H1 (cell line): ENCODE measurements at regions not wholly inside any gene's neighbourhood (a gene's known extent, or its start where the extent isn't known, plus 50 kb on each side); places are given as distances from the start of the nearest gene placed in this dataset.
"Not testable (repeated sequence)": the region's sequence is repeated elsewhere in the genome, so short reads cannot be mapped to it uniquely, and the experiment has no call there.

ENCODE experiments used
- CTCF ChIA-PET: fragments of 300-600 bp; sonication (Branson Sonifier 250); formaldehyde crosslinking; loops from one replicate; lab custom pipeline; 2021; ENCODE audit not compliant: partially characterized antibody; lab: Charles Lee
- POLR2A ChIA-PET: fragments of 300-600 bp; sonication (Branson Sonifier 250); formaldehyde crosslinking; loops from one replicate; lab custom pipeline; 2021; ENCODE audit warnings: inconsistent platforms; ENCODE audit not compliant: partially characterized antibody; lab: Charles Lee
- DNase-seq, 2 experiments: peaks; one replicate each; pipeline versions ENCODE4 v3.0.0 to v3.0.0-alpha.2; 2010 to 2022; ENCODE audit warnings: low spot score in 2 of 2, low read depth in 1 of 2, mixed read lengths in 1 of 2
- FAIRE-seq: peaks from 2 replicates; lab custom pipeline; 2011; peaks lifted over from hg19 to GRCh38; lab: Jason Lieb, UNC
- H2AFZ ChIP-seq: 2 replicates; pipeline ENCODE4 v1.8.1; 2012; ENCODE audit warnings: low read length, inconsistent platforms
- H2AK5ac ChIP-seq: 2 replicates; pipeline ENCODE4 v1.6.1; 2013; ENCODE audit warnings: low read depth, low read length
- H2BK120ac ChIP-seq: replicated peaks from 2 replicates; pipeline ENCODE3; 2013; ENCODE audit warnings: low read depth, low read length, inconsistent platforms
- H2BK12ac ChIP-seq: 2 replicates; pipeline ENCODE4 v1.6.1; 2013; ENCODE audit warnings: low read depth, low read length
- H2BK15ac ChIP-seq: 2 replicates; pipeline ENCODE4 v1.6.1; 2013; ENCODE audit warnings: low read length
- H2BK20ac ChIP-seq: 2 replicates; pipeline ENCODE4 v1.6.1; 2013; ENCODE audit warnings: low read length
- H2BK5ac ChIP-seq: 2 replicates; pipeline ENCODE4 v1.6.1; 2013; ENCODE audit warnings: low read depth, low read length
- H3K14ac ChIP-seq: 2 replicates; pipeline ENCODE4 v1.6.1; 2013; ENCODE audit warnings: inconsistent platforms; ENCODE audit not compliant: insufficient read length
- H3K18ac ChIP-seq: 2 replicates; pipeline ENCODE4 v1.6.1; 2013; ENCODE audit warnings: low read length; ENCODE audit errors: extremely low read depth
- H3K23ac ChIP-seq: 2 replicates; pipeline ENCODE4 v1.6.1; 2013; ENCODE audit warnings: inconsistent platforms; ENCODE audit not compliant: insufficient read length
- H3K23me2 ChIP-seq: 2 replicates; pipeline ENCODE4 v1.6.1; 2013; ENCODE audit warnings: low read depth, low read length
- H3K27ac ChIP-seq: 2 replicates; pipeline ENCODE4 v1.6.1; 2011; ENCODE audit warnings: low read depth, low read length, inconsistent platforms
- H3K27me3 ChIP-seq, 4 experiments: replicated peaks in 1 of 4; 1 replicate in 1 of 4; 2 replicates in 3 of 4; pipeline versions ENCODE4 v1.6.1 to v1.8.1; 2011 to 2013; ENCODE audit warnings: low read length in 3 of 4, mild to moderate bottlenecking in 3 of 4, inconsistent platforms in 2 of 4, mixed read lengths in 2 of 4, moderate library complexity in 1 of 4; ENCODE audit not compliant: control insufficient read depth in 3 of 4, insufficient read depth in 3 of 4; ENCODE audit errors: extremely low read depth in 1 of 4
- H3K36me3 ChIP-seq, 4 experiments: 2 replicates each; pipeline versions ENCODE4 v1.6.1 to v1.8.1; 2011 to 2013; ENCODE audit warnings: mild to moderate bottlenecking in 4 of 4, low read length in 3 of 4, moderate library complexity in 2 of 4, control low read depth in 1 of 4, inconsistent platforms in 1 of 4; ENCODE audit not compliant: insufficient read depth in 4 of 4, control insufficient read depth in 2 of 4
- H3K4ac ChIP-seq: replicated peaks from 2 replicates; pipeline ENCODE3; 2013; ENCODE audit warnings: low read length, low read depth, mixed read lengths, inconsistent platforms; ENCODE audit not compliant: insufficient read length
- H3K4me1 ChIP-seq, 4 experiments: replicated peaks in 1 of 4; 1 replicate in 1 of 4; 2 replicates in 3 of 4; pipeline versions ENCODE4 v1.6.1 to v1.8.1; 2011 to 2013; ENCODE audit warnings: low read length in 3 of 4, inconsistent platforms in 2 of 4, mixed read lengths in 1 of 4; ENCODE audit not compliant: insufficient read depth in 4 of 4, control insufficient read depth in 3 of 4
- H3K4me2 ChIP-seq, 2 experiments: 2 replicates each; pipeline versions ENCODE4 v1.6.1 to v1.8.1; 2011 to 2013; ENCODE audit warnings: low read depth in 2 of 2, low read length in 2 of 2, control low read depth in 1 of 2, inconsistent platforms in 1 of 2, mild to moderate bottlenecking in 1 of 2; ENCODE audit not compliant: insufficient read depth in 1 of 2
- H3K4me3 ChIP-seq, 4 experiments: fragments of 200-600, 300-600 bp in 1 of 4; sonication (generic), shearing (Covaris generic), sonication (Bioruptor Twin) in 1 of 4; 2 replicates each; pipeline versions ENCODE4 v1.5.1 to v1.8.1; 2011 to 2016; ENCODE audit warnings: low read length in 4 of 4, low read depth in 3 of 4, control low read depth in 2 of 4, inconsistent platforms in 2 of 4, mild to moderate bottlenecking in 2 of 4, mixed read lengths in 1 of 4, moderate library complexity in 1 of 4; ENCODE audit not compliant: insufficient read depth in 2 of 4; ENCODE audit errors: extremely low read depth in 1 of 4
- H3K56ac ChIP-seq: replicated peaks from 2 replicates; pipeline ENCODE3; 2013; ENCODE audit warnings: low read depth, mild to moderate bottlenecking, mixed read lengths, low read length, inconsistent platforms; ENCODE audit not compliant: insufficient read length
- H3K79me1 ChIP-seq: 2 replicates; pipeline ENCODE4 v1.6.1; 2013; ENCODE audit warnings: low read depth, low read length, control low read depth
- H3K79me2 ChIP-seq, 2 experiments: 2 replicates each; pipeline versions ENCODE4 v1.6.1 to v1.8.1; 2012 to 2013; ENCODE audit warnings: low read length in 2 of 2, mild to moderate bottlenecking in 2 of 2, inconsistent platforms in 1 of 2; ENCODE audit not compliant: insufficient read depth in 2 of 2, control insufficient read depth in 1 of 2
- H3K9ac ChIP-seq, 4 experiments: replicated peaks in 1 of 4; 1 replicate in 1 of 4; 2 replicates in 3 of 4; pipeline versions ENCODE4 v1.6.1 to v1.8.1; 2011 to 2013; ENCODE audit warnings: low read depth in 3 of 4, low read length in 3 of 4, control low read depth in 2 of 4, mild to moderate bottlenecking in 2 of 4, moderate library complexity in 2 of 4, inconsistent platforms in 1 of 4; ENCODE audit errors: extremely low read depth in 1 of 4
- H3K9me3 ChIP-seq, 2 experiments: 2 replicates each; pipeline versions ENCODE4 v1.6.1 to v1.8.1; 2012 to 2013; ENCODE audit warnings: mild to moderate bottlenecking in 2 of 2, moderate library complexity in 2 of 2, control low read depth in 1 of 2, inconsistent platforms in 1 of 2, low read depth in 1 of 2, low read length in 1 of 2, mixed read lengths in 1 of 2; ENCODE audit not compliant: insufficient read depth in 2 of 2
- H4K20me1 ChIP-seq, 2 experiments: replicated peaks in 1 of 2; 2 replicates each; pipeline versions ENCODE3 to v1.8.1; 2011 to 2013; ENCODE audit warnings: inconsistent platforms in 2 of 2, low read length in 2 of 2, mild to moderate bottlenecking in 1 of 2; ENCODE audit not compliant: insufficient read depth in 2 of 2, control insufficient read depth in 1 of 2
- H4K5ac ChIP-seq: 2 replicates; pipeline ENCODE4 v1.6.1; 2013; ENCODE audit warnings: low read length, low read depth, mixed read lengths, inconsistent platforms; ENCODE audit not compliant: insufficient read length
- H4K8ac ChIP-seq: 2 replicates; pipeline ENCODE4 v1.8.0; 2013; ENCODE audit warnings: mild to moderate bottlenecking, moderate library complexity, low read length, inconsistent platforms; ENCODE audit not compliant: insufficient read depth; ENCODE audit errors: extremely low read depth
- H4K91ac ChIP-seq: replicated peaks from 2 replicates; pipeline ENCODE3; 2013; ENCODE audit warnings: low read length, mixed read lengths, inconsistent platforms; ENCODE audit not compliant: insufficient read length
- WGBS, 2 experiments: shearing (Covaris generic) in 1 of 2; methylation state at CpG; one replicate each; pipeline versions ENCODE4 v1.1.6 to v1.1.7; 2013 to 2015; ENCODE audit warnings: low lambda C conversion rate in 2 of 2, mixed read lengths in 2 of 2, inconsistent platforms in 1 of 2, low coverage in 1 of 2, missing lambda C conversion rate in 1 of 2; ENCODE audit not compliant: insufficient replicate concordance in 2 of 2, insufficient coverage in 1 of 2, insufficient read length in 1 of 2; ENCODE audit errors: extremely low coverage in 1 of 2, missing lambda C conversion rate in 1 of 2; 5-methylcytosine and 5-hydroxymethylcytosine counted together

DNA sequence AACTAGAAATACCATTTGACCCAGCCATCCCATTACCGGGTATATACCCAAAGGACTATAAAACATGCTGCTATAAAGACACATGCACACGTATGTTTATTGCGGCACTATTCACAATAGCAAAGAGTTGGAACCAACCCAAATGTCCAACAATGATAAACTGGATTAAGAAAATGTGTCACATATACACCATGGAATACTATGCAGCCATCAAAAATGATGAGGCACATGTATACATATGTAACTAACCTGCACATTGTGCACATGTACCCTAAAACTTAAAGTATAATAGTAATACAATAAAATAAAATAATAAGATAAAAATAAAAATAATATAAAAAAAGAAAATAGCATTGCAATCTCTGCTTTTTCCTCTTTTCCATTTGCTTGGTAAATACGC, 344.7 kb downstream of the FGF10 start:
- H3K79me2 ChIP-seq, H3K14ac ChIP-seq, H2BK12ac ChIP-seq, H3K4ac ChIP-seq, H4K5ac ChIP-seq, H3K4me1 ChIP-seq, H4K20me1 ChIP-seq, H3K4me3 ChIP-seq, H4K91ac ChIP-seq, H2BK5ac ChIP-seq, H3K23me2 ChIP-seq, H3K18ac ChIP-seq, H2BK120ac ChIP-seq, H3K9ac ChIP-seq, FAIRE-seq, H2BK15ac ChIP-seq, H3K27ac ChIP-seq, H3K4me2 ChIP-seq, H2AK5ac ChIP-seq, H3K27me3 ChIP-seq, CTCF ChIA-PET, H3K56ac ChIP-seq, H3K9me3 ChIP-seq, DNase-seq, H2BK20ac ChIP-seq, H3K36me3 ChIP-seq, H3K79me1 ChIP-seq, POLR2A ChIA-PET, H3K23ac ChIP-seq, H2AFZ ChIP-seq, H4K8ac ChIP-seq: not testable (repeated sequence)
- WGBS, 2 experiments = 95% methylated on average over 4 of the region's 4 CpGs; no CpG with 5 or more reads in 1 of the 2 experiments
